Psoas muscle (tissue), 7 donors: ENCODE measurements at regions not wholly inside any gene's neighbourhood (a gene's known extent, or its start where the extent isn't known, plus 50 kb on each side); places are given as distances from the start of the nearest gene placed in this dataset.

Source experiments
- ATAC-seq, 4 donors: fragments of 200-7000 bp; cut with Tn5 transposase; one replicate each; pipeline ENCODE4 v1.9.1; 2020; ENCODE audit warnings: moderate library complexity in 3 of 4, mild to moderate bottlenecking in 2 of 4
- DNase-seq, 2 donors: peaks; one replicate each; pipeline ENCODE4 v3.0.0-alpha.2; 2020
- H3K27ac ChIP-seq: fragments of 200-600 bp; one replicate; pipeline ENCODE4 v1.8.0; 2022
- H3K27me3 ChIP-seq, 3 donors: fragments of 200-600 bp in 1 of 3; one replicate each; pipeline versions ENCODE4 v1.6.1 to v1.8.0; 2013 to 2022; ENCODE audit warnings: low read length in 2 of 3, mild to moderate bottlenecking in 2 of 3, moderate library complexity in 1 of 3; ENCODE audit not compliant: insufficient read depth in 3 of 3
- H3K36me3 ChIP-seq, 2 donors: fragments of 200-600 bp in 1 of 2; one replicate each; pipeline versions ENCODE4 v1.6.1 to v1.8.0; 2013 to 2022; ENCODE audit warnings: low read depth in 1 of 2, mild to moderate bottlenecking in 1 of 2, moderate library complexity in 1 of 2; ENCODE audit not compliant: insufficient read depth in 1 of 2
- H3K4me1 ChIP-seq: fragments of 200-600 bp; one replicate; pipeline ENCODE4 v1.8.0; 2022
- H3K4me3 ChIP-seq: fragments of 200-600 bp; one replicate; pipeline ENCODE4 v1.8.0; 2022; ENCODE audit warnings: mild to moderate bottlenecking
- H3K9me3 ChIP-seq: fragments of 200-600 bp; one replicate; pipeline ENCODE4 v1.8.0; 2022
- WGBS, 3 donors: extraction: QIAGEN DNeasy Blood & Tissue Kit; methylation state at CpG; one replicate each; pipeline versions ENCODE4 v1.1.6 to v1.1.7; 2013; 5-methylcytosine and 5-hydroxymethylcytosine counted together
- intact Hi-C, 2 donors: fragments of 100-400 bp; cut with DNase I; formaldehyde crosslinking; loops; one replicate each; pipeline versions ENCODE4 v1.11.0 to v1.14.2; 2022
- TF ChIP-seq, protein P1 (sequence below): fragments of 200-600 bp; IDR thresholded peaks from one replicate; pipeline ENCODE4 v1.8.0; 2022; ENCODE audit warnings: antibody characterized with exemption
- donor health status: healthy with polysubstance abuse.
- donor health status: DM: no; HTN: no; CAD: no; lungs with moderate emphysema.
- donor health status: Bipolar disorder and iron deficiency.
- donor health status: healthy.
- donor health status: DM: yes; HTN: yes; CAD: no.
- donor health status: DM: no; HTN: no; CAD: no.
- donor health status: DM: yes; HTN: yes; CAD: no.

DNA sequence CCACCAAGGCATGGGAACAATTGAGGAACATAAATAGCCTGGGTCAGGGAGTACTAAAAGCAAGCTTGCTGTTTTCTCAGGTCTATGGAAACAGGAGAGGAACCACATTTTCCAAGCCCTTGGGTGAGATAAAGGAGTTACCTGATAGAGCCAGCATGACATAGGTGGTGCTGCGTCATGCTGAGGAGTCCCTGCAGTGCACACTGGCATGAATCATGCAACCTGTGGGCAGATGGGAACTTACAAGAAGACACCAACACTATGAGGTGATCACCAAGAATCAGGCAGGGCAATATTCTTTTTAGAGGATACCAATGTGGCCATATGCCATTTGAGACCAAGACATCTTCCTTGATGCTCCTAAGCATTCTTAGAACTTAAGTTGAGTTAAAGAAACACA, 531.8 kb downstream of the ZEB2 start:
- TF ChIP-seq, protein P1, sequence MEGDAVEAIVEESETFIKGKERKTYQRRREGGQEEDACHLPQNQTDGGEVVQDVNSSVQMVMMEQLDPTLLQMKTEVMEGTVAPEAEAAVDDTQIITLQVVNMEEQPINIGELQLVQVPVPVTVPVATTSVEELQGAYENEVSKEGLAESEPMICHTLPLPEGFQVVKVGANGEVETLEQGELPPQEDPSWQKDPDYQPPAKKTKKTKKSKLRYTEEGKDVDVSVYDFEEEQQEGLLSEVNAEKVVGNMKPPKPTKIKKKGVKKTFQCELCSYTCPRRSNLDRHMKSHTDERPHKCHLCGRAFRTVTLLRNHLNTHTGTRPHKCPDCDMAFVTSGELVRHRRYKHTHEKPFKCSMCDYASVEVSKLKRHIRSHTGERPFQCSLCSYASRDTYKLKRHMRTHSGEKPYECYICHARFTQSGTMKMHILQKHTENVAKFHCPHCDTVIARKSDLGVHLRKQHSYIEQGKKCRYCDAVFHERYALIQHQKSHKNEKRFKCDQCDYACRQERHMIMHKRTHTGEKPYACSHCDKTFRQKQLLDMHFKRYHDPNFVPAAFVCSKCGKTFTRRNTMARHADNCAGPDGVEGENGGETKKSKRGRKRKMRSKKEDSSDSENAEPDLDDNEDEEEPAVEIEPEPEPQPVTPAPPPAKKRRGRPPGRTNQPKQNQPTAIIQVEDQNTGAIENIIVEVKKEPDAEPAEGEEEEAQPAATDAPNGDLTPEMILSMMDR, result no peak
- H3K4me3 ChIP-seq, result no peak overlapping the region
- ATAC-seq (no peak), DNase-seq (no peak)
- H3K9me3 ChIP-seq, result no peaks in the 10 kb centered on the region
- no peaks in the 10 kb centered on the region for H3K27me3 ChIP-seq
- H3K4me1 ChIP-seq, result no peaks in the 10 kb centered on the region
- H3K36me3 ChIP-seq, result no peaks in the 10 kb centered on the region
- 93 to 100% (median 100%) methylated on average over 1 of the region's 1 CpG for WGBS, 3 donors
- intact Hi-C loops, result no loop called here
- no peak overlapping the region for H3K27ac ChIP-seq

DNA sequence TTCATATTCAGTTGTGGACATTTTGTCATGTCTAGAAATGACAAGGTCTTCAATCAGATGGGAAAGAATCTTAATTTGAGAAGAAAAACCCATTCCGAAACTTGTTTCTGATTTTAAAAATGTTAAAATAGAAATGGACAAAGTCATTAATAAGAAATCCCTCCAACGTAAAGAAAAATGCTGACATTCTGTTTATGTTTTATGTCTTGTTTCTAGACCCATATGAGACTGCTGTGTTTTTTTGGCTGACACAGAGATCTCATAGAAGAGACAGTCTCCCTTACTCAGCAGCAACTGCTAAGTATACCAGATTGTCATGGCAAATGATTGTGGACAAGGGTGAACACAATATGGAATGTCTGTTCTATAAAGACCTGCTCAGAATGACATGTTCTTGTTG, 538.5 kb downstream of the ZEB2 start:
- no peaks in the 10 kb centered on the region for H3K36me3 ChIP-seq
- ATAC-seq (no peak), DNase-seq (no peak)
- TF ChIP-seq, protein P1, result no peak
- no peaks in the 10 kb centered on the region for H3K9me3 ChIP-seq
- intact Hi-C loops, result no loop called here
- H3K27me3 ChIP-seq, result no peaks in the 10 kb centered on the region
- H3K4me1 ChIP-seq, result no peaks in the 10 kb centered on the region
- no peak overlapping the region for H3K27ac ChIP-seq
- 91 to 97% (median 96%) methylated on average over 2 of the region's 2 CpGs for WGBS, 3 donors
- H3K4me3 ChIP-seq, result no peak overlapping the region

DNA sequence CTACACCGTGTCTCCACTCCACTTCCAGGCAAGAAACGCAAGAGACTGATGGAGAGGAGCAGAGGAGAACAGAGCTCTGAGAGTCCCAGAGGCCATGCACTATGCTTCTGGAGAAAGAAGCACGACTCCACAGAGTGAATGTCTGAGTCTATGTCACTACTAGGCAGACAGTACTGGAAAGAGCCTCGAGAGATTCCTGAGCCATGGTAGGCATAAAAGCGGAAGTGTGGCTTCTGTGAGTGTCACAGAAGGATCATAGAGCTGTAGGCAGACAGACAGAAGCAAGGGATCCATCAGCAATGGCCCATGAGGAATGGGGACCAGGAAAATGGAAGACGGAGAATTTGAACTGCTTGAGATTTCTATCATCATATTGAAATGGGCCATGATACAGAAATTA, 542.6 kb downstream of the ZEB2 start:
- Histone ChIP-seq H3K4me3 (no peak overlapping the region), H3K36me3 (no peaks in the 10 kb centered on the region), H3K4me1 (no peaks in the 10 kb centered on the region), H3K9me3 (no peaks in the 10 kb centered on the region), H3K27me3 (no peaks in the 10 kb centered on the region), H3K27ac (no peak overlapping the region)
- TF ChIP-seq, protein P1, result no peak
- no peak for ATAC-seq
- intact Hi-C loops, result no loop called here
- DNase-seq, result no peak
- 96 to 99% (median 96%) methylated on average over 6 of the region's 6 CpGs for WGBS, 3 donors

DNA sequence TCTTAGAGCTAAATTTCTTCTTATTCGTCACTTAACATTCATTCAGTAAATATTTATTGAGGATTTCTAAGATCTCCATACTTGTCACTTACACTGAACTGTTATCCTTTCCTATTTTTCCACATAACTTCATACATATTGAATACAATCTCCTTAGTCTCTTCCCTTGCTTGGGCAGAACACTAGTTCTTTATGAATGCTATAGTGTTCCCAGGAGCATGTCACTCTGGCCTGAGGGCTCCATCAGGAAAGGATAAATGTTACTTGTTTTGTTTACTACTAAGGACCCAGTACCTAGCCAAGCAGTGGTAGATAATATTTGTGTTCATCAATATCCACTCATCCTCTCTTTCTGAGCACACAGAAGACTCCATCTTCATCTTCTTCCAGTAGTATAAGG, 544.7 kb downstream of the ZEB2 start:
- intact Hi-C loops, result no loop called here
- TF ChIP-seq, protein P1, result no peak
- no peaks in the 10 kb centered on the region for H3K9me3 ChIP-seq
- no peak overlapping the region for H3K4me3 ChIP-seq
- no peaks in the 10 kb centered on the region for H3K36me3 ChIP-seq
- DNase-seq (no peak), ATAC-seq (no peak)
- 88 to 97% (median 93%) methylated on average over 1 of the region's 1 CpG for WGBS, 3 donors
- H3K4me1 ChIP-seq, result no peaks in the 10 kb centered on the region
- H3K27me3 ChIP-seq, result no peaks in the 10 kb centered on the region
- no peak overlapping the region for H3K27ac ChIP-seq

DNA sequence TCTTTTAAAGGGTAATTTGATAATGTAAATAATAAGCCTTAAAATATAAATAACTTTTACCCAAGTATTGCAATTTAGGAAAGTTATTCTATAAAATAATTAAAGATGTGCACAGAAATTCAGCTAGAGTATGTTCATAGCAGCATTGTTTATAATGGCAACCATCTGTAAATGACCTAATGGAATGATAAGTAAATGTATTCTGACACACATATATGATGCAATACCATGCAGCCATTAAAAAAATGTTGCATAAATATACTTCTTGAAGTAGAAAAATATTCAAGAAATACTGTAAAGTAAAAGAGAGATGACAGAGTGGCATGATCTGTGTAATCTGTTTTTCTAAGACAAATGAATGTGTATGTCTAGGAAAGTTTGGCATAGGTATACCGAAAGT, 545.7 kb downstream of the ZEB2 start:
- DNase-seq (no peak), ATAC-seq (no peak)
- Histone ChIP-seq H3K4me3 (no peak overlapping the region), H3K4me1 (no peaks in the 10 kb centered on the region), H3K27me3 (no peaks in the 10 kb centered on the region), H3K27ac (no peak overlapping the region), H3K9me3 (no peaks in the 10 kb centered on the region), H3K36me3 (no peaks in the 10 kb centered on the region)
- intact Hi-C loops, result no loop called here
- 97 to 99% (median 97%) methylated on average over 1 of the region's 1 CpG for WGBS, 3 donors
- TF ChIP-seq, protein P1, result no peak
